Stimulated activated naive CD4-positive, alpha-beta T cell treated with Interleukin-2 at 50 U/mL for 16 hours (primary cell): ENCODE measurements at regions not wholly inside any gene's neighbourhood (a gene's known extent, or its start where the extent isn't known, plus 50 kb on each side); places are given as distances from the start of the nearest gene placed in this dataset.

Source experiments
- DNase-seq: peaks from one replicate; lab custom pipeline; 2025; lab: John Stamatoyannopoulos, UW

- DNase-seq = no peak
These were observed 575.8 kb downstream of the TOX3 start for GRCh38 chr16:51971184-51971583.

- DNase-seq = no peak
These were observed 578.2 kb downstream of the TOX3 start for GRCh38 chr16:51968749-51969148.

GRCh38 chr16:51967646-51968045, 579.3 kb downstream of the TOX3 start:
- DNase-seq = no peak

- DNase-seq = no peak
These were observed 586.0 kb downstream of the TOX3 start for GRCh38 chr16:51960931-51961330.

GRCh38 chr16:51953286-51953985, 593.5 kb downstream of the TOX3 start:
- no peak for DNase-seq

- no peak for DNase-seq
These were observed 594.4 kb downstream of the TOX3 start for GRCh38 chr16:51952500-51952899.

- DNase-seq = no peak
These were observed 595.2 kb downstream of the TOX3 start for GRCh38 chr16:51951668-51952298.

GRCh38 chr16:51950118-51950780, 596.7 kb downstream of the TOX3 start:
- DNase-seq = no peak

- DNase-seq = no peak
These were observed 597.7 kb downstream of the TOX3 start for GRCh38 chr16:51949282-51949681.

GRCh38 chr16:51941412-51941811, 605.5 kb downstream of the TOX3 start:
- DNase-seq = no peak

- no peak for DNase-seq
These were observed 606.8 kb downstream of the TOX3 start for GRCh38 chr16:51940183-51940582.

- no peak for DNase-seq
These were observed 607.5 kb downstream of the TOX3 start for GRCh38 chr16:51939378-51939871.

- no peak for DNase-seq
These were observed 608.1 kb downstream of the TOX3 start for GRCh38 chr16:51938861-51939260.

GRCh38 chr16:51937771-51938170, 609.2 kb downstream of the TOX3 start:
- DNase-seq = no peak

- DNase-seq = no peak
These were observed 610.1 kb downstream of the TOX3 start for GRCh38 chr16:51936846-51937245.

- no peak for DNase-seq
These were observed 614.6 kb downstream of the TOX3 start for GRCh38 chr16:51932317-51932716.

GRCh38 chr16:51931653-51932052, 615.3 kb downstream of the TOX3 start:
- no peak for DNase-seq

GRCh38 chr16:51924744-51925143, 622.2 kb downstream of the TOX3 start:
- DNase-seq = no peak

GRCh38 chr16:51922476-51922875, 624.5 kb downstream of the TOX3 start:
- no peak for DNase-seq

- DNase-seq = no peak
These were observed 627.2 kb downstream of the TOX3 start for GRCh38 chr16:51919736-51920135.

- DNase-seq = no peak
These were observed 630.1 kb downstream of the TOX3 start for GRCh38 chr16:51916814-51917213.

GRCh38 chr16:51916231-51916630, 630.7 kb downstream of the TOX3 start:
- DNase-seq = no peak

GRCh38 chr16:51907680-51908079, 639.3 kb downstream of the TOX3 start:
- no peak for DNase-seq
